Choroid plexus epithelial cell (primary cell): ENCODE measurements at regions not wholly inside any gene's neighbourhood (a gene's known extent, or its start where the extent isn't known, plus 50 kb on each side); places are given as distances from the start of the nearest gene placed in this dataset.
"Not testable (repeated sequence)": the region's sequence is repeated elsewhere in the genome, so short reads cannot be mapped to it uniquely, and the experiment has no call there.

Source experiments
- DNase-seq: peaks from one replicate; pipeline ENCODE4 v3.0.0-alpha.2; 2010; ENCODE audit warnings: low read depth
- H3K4me3 ChIP-seq: 2 replicates; pipeline ENCODE4 v1.5.1; 2011; ENCODE audit warnings: low read depth, mild to moderate bottlenecking, control low read depth, low read length, moderate library complexity
- CTCF ChIP-seq: conservative IDR thresholded peaks from 2 replicates; pipeline ENCODE4 v1.5.1; 2011; ENCODE audit warnings: low read depth, mild to moderate bottlenecking, control low read depth, inconsistent platforms, low read length, moderate library complexity

DNA sequence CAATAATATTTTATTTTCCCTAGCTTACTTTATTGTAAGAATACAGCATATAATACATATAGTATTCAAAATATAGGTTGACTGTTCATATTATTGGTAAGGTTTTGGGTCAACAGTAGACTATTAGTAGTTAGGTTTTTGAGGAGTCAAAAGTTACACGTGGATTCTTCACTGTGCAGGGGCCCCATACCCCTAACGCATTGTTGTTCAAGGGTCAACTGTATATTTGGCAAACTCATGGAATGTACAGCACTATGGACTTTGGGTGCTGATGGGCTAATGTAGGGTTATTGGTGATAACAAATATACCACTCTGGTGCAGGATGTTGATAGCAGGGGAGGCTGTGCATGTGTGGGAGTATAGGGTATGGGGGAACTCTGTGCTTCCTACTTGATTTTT, 397.2 kb downstream of the BCKDHB start:
- no peak overlapping the region for H3K4me3 ChIP-seq
- TF ChIP-seq CTCF: no peak
- no peak for DNase-seq

DNA sequence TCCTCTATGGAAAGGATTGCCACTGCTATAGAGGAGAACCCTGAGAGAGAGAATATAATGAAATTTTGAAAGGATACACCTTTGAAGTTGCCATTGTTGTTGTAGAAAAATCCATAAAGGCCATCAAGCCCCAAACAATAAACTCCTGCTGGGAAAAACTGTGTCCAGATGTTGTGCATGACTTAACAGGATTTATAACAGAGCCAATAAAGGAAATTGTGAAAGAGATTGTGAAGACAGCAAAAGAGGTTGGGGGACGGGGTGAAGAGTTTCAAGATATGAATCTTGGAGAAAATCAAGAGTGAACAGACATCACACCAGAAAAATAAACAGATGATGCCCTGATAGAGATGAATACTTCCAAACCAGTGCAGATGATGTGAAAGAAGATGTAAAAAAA, 396.4 kb downstream of the BCKDHB start:
- no peak for TF ChIP-seq CTCF

GRCh38 chr6:80501636-80502035, 395.2 kb downstream of the BCKDHB start:
- no peak for TF ChIP-seq CTCF
- H3K4me3 ChIP-seq: no peak overlapping the region
- DNase-seq: no peak

More for the DNA sequence above, 396.4 kb downstream of the BCKDHB start:
- H3K4me3 ChIP-seq: no peak overlapping the region
- no peak for DNase-seq

- DNase-seq, H3K4me3 ChIP-seq: not testable (repeated sequence)
These were observed 391.4 kb downstream of the BCKDHB start for GRCh38 chr6:80497696-80498486.

DNA sequence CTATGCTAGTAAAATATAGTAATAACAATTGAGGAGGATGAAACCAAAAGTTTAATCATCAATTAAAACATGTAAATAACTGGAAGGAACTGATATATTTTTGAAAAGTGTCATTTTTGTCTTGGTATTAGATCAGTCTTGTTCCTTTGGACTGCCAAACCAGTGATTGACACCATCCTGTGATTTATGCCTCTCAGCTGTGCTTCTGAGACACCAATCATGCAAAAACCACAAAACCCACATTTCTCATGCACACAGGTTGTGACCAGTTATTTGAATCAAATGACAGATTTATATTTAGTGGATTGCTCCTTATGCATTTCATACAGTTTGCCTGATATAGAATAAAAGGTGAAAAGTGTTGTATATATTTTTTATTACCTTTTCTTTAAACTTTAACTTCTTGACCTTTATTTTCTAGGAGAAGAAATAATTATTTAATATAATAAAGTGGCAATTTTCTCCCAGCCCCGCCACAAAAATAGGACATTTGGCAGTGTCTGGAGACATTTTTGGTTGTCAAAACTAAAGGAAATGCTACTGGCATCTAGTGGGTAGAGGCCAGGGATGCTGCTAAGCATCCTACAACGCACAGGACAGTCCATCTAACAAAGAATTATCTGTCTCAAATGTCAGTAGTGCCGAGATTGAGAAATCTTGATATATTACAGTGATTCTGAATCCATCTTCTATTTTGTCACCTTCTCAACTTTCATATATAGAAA, 383.6 kb downstream of the BCKDHB start:
- no peak overlapping the region for H3K4me3 ChIP-seq
- TF ChIP-seq CTCF: no peak
- DNase-seq: no peak

GRCh38 chr6:80488190-80488589, 381.7 kb downstream of the BCKDHB start:
- DNase-seq: no peak
- no peak for TF ChIP-seq CTCF

GRCh38 chr6:80485494-80485893, 379.0 kb downstream of the BCKDHB start:
- not testable (repeated sequence) for DNase-seq, H3K4me3 ChIP-seq

More at GRCh38 chr6:80488190-80488589, 381.7 kb downstream of the BCKDHB start:
- no peak overlapping the region for H3K4me3 ChIP-seq

GRCh38 chr6:80482056-80482455, 375.6 kb downstream of the BCKDHB start:
- TF ChIP-seq CTCF: no peak
- no peak for DNase-seq
- no peak overlapping the region for H3K4me3 ChIP-seq
